B cell (primary cell): ENCODE measurements at regions not wholly inside any gene's neighbourhood (a gene's known extent, or its start where the extent isn't known, plus 50 kb on each side); places are given as distances from the start of the nearest gene placed in this dataset.

Experiments used
- ATAC-seq: fragments of 200-7000 bp; cut with Tn5 transposase; one replicate; pipeline ENCODE4 v1.10.0; 2021; ENCODE audit warnings: low read depth, mild to moderate bottlenecking, moderate number of reproducible peaks, moderate library complexity
- CTCF ChIA-PET: fragments of 350-600 bp; sonication (Branson Sonifier 250); formaldehyde crosslinking; loops from one replicate; lab custom pipeline; 2021; ENCODE audit warnings: antibody characterized with exemption, inconsistent platforms; lab: Charles Lee
- POLR2A ChIA-PET: fragments of 350-600 bp; sonication (Branson Sonifier 250); formaldehyde crosslinking; loops from one replicate; lab custom pipeline; 2021; ENCODE audit warnings: antibody characterized with exemption; lab: Charles Lee
- DNase-seq: peaks from one replicate; pipeline ENCODE4 v3.0.0; 2013
- H2AFZ ChIP-seq: 2 replicates; pipeline ENCODE4 v1.6.1; 2012; ENCODE audit warnings: mild to moderate bottlenecking, low read depth, low read length; ENCODE audit not compliant: insufficient read depth, poor library complexity, severe bottlenecking
- H3K27ac ChIP-seq, 2 donors: 1 replicate in 1 of 2; 2 replicates in 1 of 2; pipeline ENCODE4 v1.5.1; 2012 to 2013; ENCODE audit warnings: low read length in 2 of 2, mild to moderate bottlenecking in 2 of 2, moderate library complexity in 1 of 2
- H3K27me3 ChIP-seq, 4 experiments: fragments of 200-600 bp in 1 of 4; sonication (generic) in 1 of 4; replicated peaks in 1 of 4; 1 replicate in 2 of 4; 2 replicates in 2 of 4; pipeline versions ENCODE4 v1.6.1 to v1.7.0; 2013 to 2016; ENCODE audit warnings: low read length in 3 of 4, mild to moderate bottlenecking in 2 of 4, mixed read lengths in 1 of 4, moderate library complexity in 1 of 4; ENCODE audit not compliant: insufficient read depth in 4 of 4, control insufficient read depth in 3 of 4; ENCODE audit errors: control extremely low read depth in 1 of 4
- H3K36me3 ChIP-seq, 2 experiments: replicated peaks in 1 of 2; 1 replicate in 1 of 2; 2 replicates in 1 of 2; pipeline versions ENCODE4 v1.6.1 to v1.7.1; 2013; ENCODE audit warnings: low read length in 1 of 2; ENCODE audit not compliant: insufficient read depth in 2 of 2, control insufficient read depth in 1 of 2; ENCODE audit errors: control extremely low read depth in 1 of 2, extremely low read depth in 1 of 2
- H3K4me1 ChIP-seq, 2 donors: fragments of 200-600 bp in 1 of 2; sonication (generic) in 1 of 2; 1 replicate in 1 of 2; 2 replicates in 1 of 2; pipeline versions ENCODE4 v1.5.1 to v1.6.1; 2013 to 2017; ENCODE audit warnings: low read length in 2 of 2; ENCODE audit not compliant: control insufficient read depth in 2 of 2, insufficient read depth in 2 of 2
- H3K4me2 ChIP-seq: replicated peaks from 2 replicates; pipeline ENCODE3; 2012; ENCODE audit warnings: mild to moderate bottlenecking, low read depth, low read length; ENCODE audit not compliant: poor library complexity, severe bottlenecking
- H3K4me3 ChIP-seq, 5 experiments: fragments of 200-600 bp in 1 of 5; sonication (generic) in 1 of 5; 1 replicate in 3 of 5; 2 replicates in 2 of 5; pipeline versions ENCODE4 v1.5.1 to v1.7.0; 2011 to 2016; ENCODE audit warnings: low read length in 4 of 5, mild to moderate bottlenecking in 4 of 5, low read depth in 2 of 5, control low read depth in 1 of 5, moderate library complexity in 1 of 5; ENCODE audit not compliant: insufficient read depth in 1 of 5; ENCODE audit errors: control extremely low read depth in 1 of 5, extremely low read depth in 1 of 5
- H3K79me2 ChIP-seq: fragments of 200-600 bp; sonication (generic); one replicate; pipeline ENCODE4 v1.6.0; 2016; ENCODE audit warnings: low read length; ENCODE audit not compliant: control insufficient read depth, insufficient read depth
- H3K9ac ChIP-seq: fragments of 200-600 bp; sonication (generic); 2 replicates; pipeline ENCODE4 v1.6.1; 2017; ENCODE audit warnings: mild to moderate bottlenecking, low read length, moderate library complexity
- H3K9me3 ChIP-seq, 3 donors: one replicate each; pipeline versions ENCODE4 v1.6.1 to v1.7.1; 2013; ENCODE audit warnings: low read length in 2 of 3; ENCODE audit not compliant: control insufficient read depth in 2 of 3, insufficient read depth in 1 of 3; ENCODE audit errors: control extremely low read depth in 1 of 3
- H4K20me1 ChIP-seq: 2 replicates; pipeline ENCODE4 v1.6.0; 2012; ENCODE audit warnings: mild to moderate bottlenecking, low read length; ENCODE audit not compliant: insufficient read depth, control insufficient read depth, poor library complexity, severe bottlenecking
- H3K27ac Mint-ChIP-seq: one replicate; pipeline ENCODE4 v1.8.0; 2021; ENCODE audit warnings: mixed read lengths
- H3K27me3 Mint-ChIP-seq: one replicate; pipeline ENCODE4 v1.8.0; 2021; ENCODE audit warnings: mixed read lengths
- H3K4me1 Mint-ChIP-seq: one replicate; pipeline ENCODE4 v1.8.0; 2021; ENCODE audit warnings: mixed read lengths
- H3K4me3 Mint-ChIP-seq: one replicate; pipeline ENCODE4 v1.8.0; 2021; ENCODE audit warnings: mixed read lengths
- H3K9me3 Mint-ChIP-seq: one replicate; pipeline ENCODE4 v1.8.0; 2022; ENCODE audit warnings: mixed read lengths; ENCODE audit not compliant: insufficient read depth
- EZH2 ChIP-seq: IDR thresholded peaks from 2 replicates; pipeline ENCODE4 v1.6.1; 2012; ENCODE audit warnings: borderline replicate concordance, low read depth, mild to moderate bottlenecking, moderate library complexity, low read length; ENCODE audit not compliant: insufficient read depth, poor library complexity, severe bottlenecking
- WGBS: methylation state at CpG from one replicate; pipeline ENCODE4 v1.1.5; 2013; ENCODE audit warnings: missing lambda C conversion rate; ENCODE audit not compliant: insufficient coverage; 5-methylcytosine and 5-hydroxymethylcytosine counted together
- intact Hi-C: fragments of 100-400 bp; cut with micrococcal nuclease; formaldehyde crosslinking; loops from one replicate; pipeline ENCODE4 v1.10.0; 2022
- TF ChIP-seq, protein P1 (sequence below): fragments of 200-600 bp; IDR thresholded peaks from one replicate; pipeline ENCODE4 v1.8.0; 2022; ENCODE audit warnings: antibody characterized with exemption, mild to moderate bottlenecking

DNA sequence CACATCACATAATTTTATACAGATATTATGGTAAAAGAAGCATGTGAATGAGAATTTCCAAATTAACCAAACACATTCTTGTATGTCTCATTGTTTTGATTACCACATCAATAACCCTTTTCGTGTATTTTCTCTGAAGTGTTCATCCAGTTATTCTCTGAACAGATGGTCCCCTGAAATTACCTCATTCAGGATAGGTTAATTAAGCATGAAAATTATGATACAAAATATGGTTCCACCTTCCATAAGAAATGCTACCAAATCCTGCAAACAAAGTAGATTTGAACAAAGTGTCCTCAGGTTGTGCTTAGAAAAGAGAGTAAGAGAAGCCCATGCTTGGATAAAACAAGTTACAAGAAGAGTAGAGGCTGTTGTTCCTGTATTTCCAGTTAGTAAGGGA is 83.1 kb upstream of the LMNB1 start:
- Histone ChIP-seq H3K27me3 (no peaks in the 10 kb centered on the region), H3K9ac (no peak overlapping the region), H3K79me2 (no peaks in the 10 kb centered on the region), H3K27ac (no peak overlapping the region), H3K36me3 (no peaks in the 10 kb centered on the region), H3K4me2 (no peak overlapping the region), H4K20me1 (no peaks in the 10 kb centered on the region), H3K4me3 (no peak overlapping the region), H3K4me1 (no peaks in the 10 kb centered on the region), H2AFZ (no peak overlapping the region), H3K9me3 (no peaks in the 10 kb centered on the region)
- CTCF ChIA-PET, result no interaction called here
- H3K27ac Mint-ChIP-seq, result no peak overlapping the region
- H3K9me3 Mint-ChIP-seq, result no peaks in the 10 kb centered on the region
- no peak for TF ChIP-seq EZH2
- POLR2A ChIA-PET, result no interaction called here
- no peak overlapping the region for H3K4me3 Mint-ChIP-seq
- ATAC-seq (no peak), DNase-seq (no peak)
- H3K4me1 Mint-ChIP-seq, result no peaks in the 10 kb centered on the region
- intact Hi-C loops, result loop anchor here (10.0 kb wide), 1 partner anchor 51 kb away; no protein-coding TSS in a partner anchor
- no peaks in the 10 kb centered on the region for H3K27me3 Mint-ChIP-seq
- WGBS, result no CpG with 5 or more reads among the region's 1 CpG

DNA sequence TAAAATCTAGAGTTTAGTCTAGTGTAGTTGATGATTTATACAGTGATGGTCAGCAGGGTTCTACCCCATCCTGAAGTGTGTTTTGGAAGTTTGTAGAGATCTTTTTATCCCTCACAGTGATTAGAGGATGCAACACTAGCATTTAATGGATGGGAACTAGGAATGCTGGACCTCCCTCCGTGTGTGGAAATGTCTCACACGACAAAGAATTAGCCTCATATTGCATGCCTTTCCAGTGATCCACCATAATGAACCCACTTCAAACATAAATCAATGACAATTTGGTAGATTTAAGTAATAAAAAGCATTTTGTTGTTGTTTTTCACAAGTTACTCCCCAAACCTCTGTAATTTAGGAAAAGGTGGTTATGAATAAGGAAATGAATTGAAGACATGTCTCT is 82.5 kb upstream of the LMNB1 start:
- H3K27me3 ChIP-seq, result no peaks in the 10 kb centered on the region
- no peaks in the 10 kb centered on the region for H3K36me3 ChIP-seq
- no peak overlapping the region for H3K9ac ChIP-seq
- POLR2A ChIA-PET, result no interaction called here
- no peak overlapping the region for H3K4me3 Mint-ChIP-seq
- intact Hi-C loops, result loop anchor here (10.0 kb wide), 1 partner anchor 50 kb away; no protein-coding TSS in a partner anchor
- no peak overlapping the region for H3K4me2 ChIP-seq
- CTCF ChIA-PET, result no interaction called here
- no CpG with 5 or more reads among the region's 2 CpGs for WGBS
- no peaks in the 10 kb centered on the region for H3K9me3 Mint-ChIP-seq
- ATAC-seq (no peak), DNase-seq (no peak)
- H4K20me1 ChIP-seq, result no peaks in the 10 kb centered on the region
- no peak overlapping the region for H3K27ac ChIP-seq
- no peaks in the 10 kb centered on the region for H3K4me1 Mint-ChIP-seq
- no peak overlapping the region for H3K4me3 ChIP-seq
- no peaks in the 10 kb centered on the region for H3K9me3 ChIP-seq
- H2AFZ ChIP-seq, result no peak overlapping the region
- TF ChIP-seq, protein P1, sequence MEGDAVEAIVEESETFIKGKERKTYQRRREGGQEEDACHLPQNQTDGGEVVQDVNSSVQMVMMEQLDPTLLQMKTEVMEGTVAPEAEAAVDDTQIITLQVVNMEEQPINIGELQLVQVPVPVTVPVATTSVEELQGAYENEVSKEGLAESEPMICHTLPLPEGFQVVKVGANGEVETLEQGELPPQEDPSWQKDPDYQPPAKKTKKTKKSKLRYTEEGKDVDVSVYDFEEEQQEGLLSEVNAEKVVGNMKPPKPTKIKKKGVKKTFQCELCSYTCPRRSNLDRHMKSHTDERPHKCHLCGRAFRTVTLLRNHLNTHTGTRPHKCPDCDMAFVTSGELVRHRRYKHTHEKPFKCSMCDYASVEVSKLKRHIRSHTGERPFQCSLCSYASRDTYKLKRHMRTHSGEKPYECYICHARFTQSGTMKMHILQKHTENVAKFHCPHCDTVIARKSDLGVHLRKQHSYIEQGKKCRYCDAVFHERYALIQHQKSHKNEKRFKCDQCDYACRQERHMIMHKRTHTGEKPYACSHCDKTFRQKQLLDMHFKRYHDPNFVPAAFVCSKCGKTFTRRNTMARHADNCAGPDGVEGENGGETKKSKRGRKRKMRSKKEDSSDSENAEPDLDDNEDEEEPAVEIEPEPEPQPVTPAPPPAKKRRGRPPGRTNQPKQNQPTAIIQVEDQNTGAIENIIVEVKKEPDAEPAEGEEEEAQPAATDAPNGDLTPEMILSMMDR, result no peak
- no peak for TF ChIP-seq EZH2
- H3K27ac Mint-ChIP-seq, result no peak overlapping the region
- H3K27me3 Mint-ChIP-seq, result no peaks in the 10 kb centered on the region
- H3K4me1 ChIP-seq, result no peaks in the 10 kb centered on the region
- H3K79me2 ChIP-seq, result no peaks in the 10 kb centered on the region
